Fibroblast of lung (primary cell): ENCODE measurements at regions not wholly inside any gene's neighbourhood (a gene's known extent, or its start where the extent isn't known, plus 50 kb on each side); places are given as distances from the start of the nearest gene placed in this dataset.

Source experiments
- DNase-seq, 2 donors: peaks; one replicate each; pipeline versions ENCODE4 v3.0.0 to v3.0.0-alpha.2; 2010; ENCODE audit warnings: low read depth in 2 of 2
- H2AFZ ChIP-seq: 2 replicates; pipeline ENCODE4 v1.5.1; 2012; ENCODE audit warnings: low read length, control low read depth, inconsistent platforms
- H3K27ac ChIP-seq: 2 replicates; pipeline ENCODE4 v1.5.1; 2011; ENCODE audit warnings: low read length, control low read depth; ENCODE audit not compliant: insufficient read depth
- H3K27me3 ChIP-seq: 2 replicates; pipeline ENCODE4 v1.5.1; 2011; ENCODE audit warnings: mild to moderate bottlenecking, low read length; ENCODE audit not compliant: control insufficient read depth, insufficient read depth
- H3K36me3 ChIP-seq: 2 replicates; pipeline ENCODE4 v1.5.1; 2011; ENCODE audit warnings: low read length; ENCODE audit not compliant: control insufficient read depth, insufficient read depth
- H3K4me1 ChIP-seq: 2 replicates; pipeline ENCODE4 v1.5.1; 2011; ENCODE audit warnings: low read length; ENCODE audit not compliant: control insufficient read depth, insufficient read depth; ENCODE audit errors: extremely low read depth
- H3K4me2 ChIP-seq: 2 replicates; pipeline ENCODE4 v1.5.1; 2011; ENCODE audit warnings: low read length, control low read depth; ENCODE audit not compliant: insufficient read depth; ENCODE audit errors: extremely low read depth
- H3K4me3 ChIP-seq, 4 experiments: fragments of 200-600 bp in 1 of 4; sonication (generic) in 1 of 4; replicated peaks in 1 of 4; 2 replicates each; pipeline ENCODE4 v1.5.1; 2011 to 2016; ENCODE audit warnings: low read length in 4 of 4, low read depth in 3 of 4, mild to moderate bottlenecking in 3 of 4, control low read depth in 2 of 4, inconsistent platforms in 1 of 4, mixed read lengths in 1 of 4; ENCODE audit not compliant: insufficient read depth in 1 of 4; ENCODE audit errors: control extremely low read depth in 1 of 4
- H3K79me2 ChIP-seq: 2 replicates; pipeline ENCODE4 v1.5.1; 2012; ENCODE audit warnings: mild to moderate bottlenecking, low read length, inconsistent platforms; ENCODE audit not compliant: control insufficient read depth, insufficient read depth
- H3K9ac ChIP-seq: 2 replicates; pipeline ENCODE4 v1.5.1; 2011; ENCODE audit warnings: mild to moderate bottlenecking, low read length, control low read depth; ENCODE audit not compliant: insufficient read depth
- H3K9me3 ChIP-seq: 2 replicates; pipeline ENCODE4 v1.5.1; 2012; ENCODE audit warnings: low read depth, low read length; ENCODE audit not compliant: control insufficient read depth, insufficient read depth
- H4K20me1 ChIP-seq: 2 replicates; pipeline ENCODE4 v1.5.1; 2011; ENCODE audit warnings: low read length; ENCODE audit not compliant: control insufficient read depth, insufficient read depth; ENCODE audit errors: extremely low read depth
- EZH2 ChIP-seq: IDR thresholded peaks from 2 replicates; pipeline ENCODE4 v1.5.1; 2012; ENCODE audit warnings: low read length, control low read depth, mild to moderate bottlenecking; ENCODE audit errors: missing control alignments
- TF ChIP-seq, protein P1 (sequence below), 2 donors: IDR thresholded peaks in 1 of 2; conservative IDR thresholded peaks in 1 of 2; 1 replicate in 1 of 2; 2 replicates in 1 of 2; pipeline ENCODE4 v1.5.1; 2011 to 2012; ENCODE audit warnings: low read length in 2 of 2, control low read depth in 1 of 2, inconsistent platforms in 1 of 2, low read depth in 1 of 2, mild to moderate bottlenecking in 1 of 2

DNA sequence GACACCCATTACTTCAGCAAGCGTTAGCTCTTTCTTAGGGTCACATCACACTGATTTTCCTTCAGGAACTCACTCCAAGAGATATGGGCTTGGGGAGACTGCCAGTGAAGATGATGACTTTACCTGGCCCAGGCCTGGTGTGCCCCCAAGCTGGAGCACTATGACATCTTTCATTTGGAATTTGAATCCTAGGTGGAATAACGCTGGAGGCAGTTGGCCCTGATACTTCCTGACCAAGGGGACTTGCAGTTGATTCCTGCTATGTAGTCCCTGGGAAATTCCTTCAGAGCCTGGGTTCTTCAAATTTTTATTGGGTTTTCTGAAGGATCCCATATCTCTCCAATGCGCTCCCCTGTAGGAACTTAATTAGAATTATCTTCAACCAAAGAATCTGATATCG, 114.9 kb upstream of the GUCA2B start:
- no peaks in the 10 kb centered on the region for H3K9me3 ChIP-seq
- H3K4me1 ChIP-seq, result no peaks in the 10 kb centered on the region
- DNase-seq, result no peak
- no peaks in the 10 kb centered on the region for H3K36me3 ChIP-seq
- H3K4me3 ChIP-seq, result no peak overlapping the region
- no peak overlapping the region for H3K9ac ChIP-seq
- TF ChIP-seq EZH2, result no peak
- TF ChIP-seq, protein P1, sequence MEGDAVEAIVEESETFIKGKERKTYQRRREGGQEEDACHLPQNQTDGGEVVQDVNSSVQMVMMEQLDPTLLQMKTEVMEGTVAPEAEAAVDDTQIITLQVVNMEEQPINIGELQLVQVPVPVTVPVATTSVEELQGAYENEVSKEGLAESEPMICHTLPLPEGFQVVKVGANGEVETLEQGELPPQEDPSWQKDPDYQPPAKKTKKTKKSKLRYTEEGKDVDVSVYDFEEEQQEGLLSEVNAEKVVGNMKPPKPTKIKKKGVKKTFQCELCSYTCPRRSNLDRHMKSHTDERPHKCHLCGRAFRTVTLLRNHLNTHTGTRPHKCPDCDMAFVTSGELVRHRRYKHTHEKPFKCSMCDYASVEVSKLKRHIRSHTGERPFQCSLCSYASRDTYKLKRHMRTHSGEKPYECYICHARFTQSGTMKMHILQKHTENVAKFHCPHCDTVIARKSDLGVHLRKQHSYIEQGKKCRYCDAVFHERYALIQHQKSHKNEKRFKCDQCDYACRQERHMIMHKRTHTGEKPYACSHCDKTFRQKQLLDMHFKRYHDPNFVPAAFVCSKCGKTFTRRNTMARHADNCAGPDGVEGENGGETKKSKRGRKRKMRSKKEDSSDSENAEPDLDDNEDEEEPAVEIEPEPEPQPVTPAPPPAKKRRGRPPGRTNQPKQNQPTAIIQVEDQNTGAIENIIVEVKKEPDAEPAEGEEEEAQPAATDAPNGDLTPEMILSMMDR (conservative IDR thresholded peaks at IDR 0.05 in 1 of 2, IDR thresholded peaks at IDR 0.05 in 1 of 2; ENCODE audit: low read depth in 1 of 2, low read length in 2 of 2), result no peak
- H2AFZ ChIP-seq, result no peak overlapping the region
- H3K4me2 ChIP-seq, result no peak overlapping the region
- H4K20me1 ChIP-seq, result no peaks in the 10 kb centered on the region
- H3K27ac ChIP-seq, result no peak overlapping the region
- no peaks in the 10 kb centered on the region for H3K79me2 ChIP-seq
- H3K27me3 ChIP-seq, result no peaks in the 10 kb centered on the region

DNA sequence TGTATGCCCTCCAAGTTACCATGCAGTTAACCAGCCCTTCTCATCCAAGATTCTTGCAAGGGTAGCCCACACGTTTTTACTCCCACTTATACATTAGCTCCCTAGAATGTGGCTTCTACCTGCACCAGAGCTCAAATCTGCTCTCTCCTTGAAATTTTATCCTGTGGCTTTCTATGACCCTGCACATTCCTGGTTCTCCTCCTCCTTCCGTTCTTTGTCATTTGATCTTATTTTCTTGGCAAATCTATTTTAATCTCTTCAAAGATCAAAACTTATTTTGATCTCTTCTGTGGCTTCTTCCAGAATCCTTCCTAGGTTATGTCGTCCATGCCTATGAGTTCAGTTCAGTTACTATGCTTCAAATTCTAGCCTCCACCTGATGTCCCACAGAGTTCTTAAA, 115.6 kb upstream of the GUCA2B start:
- H3K9ac ChIP-seq, result no peak overlapping the region

DNA sequence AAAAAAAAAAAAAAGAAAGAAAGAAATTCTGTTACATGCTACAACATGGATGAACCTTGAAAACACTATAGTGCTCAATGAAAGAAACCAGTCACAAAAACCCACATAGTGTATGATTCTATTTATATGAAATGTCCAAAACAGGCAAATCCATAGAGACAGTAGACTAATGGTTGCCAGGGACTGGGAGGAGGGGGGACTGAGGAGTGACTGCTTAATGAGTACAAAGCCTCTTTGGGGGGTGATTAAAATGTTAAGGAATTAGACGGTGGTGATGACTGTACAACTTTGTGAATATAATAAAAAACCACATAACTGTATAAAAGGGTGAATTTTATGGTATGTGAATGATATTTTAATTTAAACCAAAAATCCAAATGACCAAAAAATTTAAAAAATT, 116.0 kb upstream of the GUCA2B start:
- Histone ChIP-seq H3K9me3 (no peaks in the 10 kb centered on the region), H3K27me3 (no peaks in the 10 kb centered on the region), H2AFZ (no peak overlapping the region), H3K79me2 (no peaks in the 10 kb centered on the region), H3K4me2 (no peak overlapping the region), H3K4me3 (no peak overlapping the region), H4K20me1 (no peaks in the 10 kb centered on the region), H3K4me1 (no peaks in the 10 kb centered on the region), H3K27ac (no peak overlapping the region), H3K9ac (no peak overlapping the region), H3K36me3 (no peaks in the 10 kb centered on the region)
- TF ChIP-seq, protein P1 (conservative IDR thresholded peaks at IDR 0.05 in 1 of 2, IDR thresholded peaks at IDR 0.05 in 1 of 2; ENCODE audit: low read depth in 1 of 2, low read length in 2 of 2), result no peak
- TF ChIP-seq EZH2, result no peak
- DNase-seq, result no peak

More for the DNA sequence above, 115.6 kb upstream of the GUCA2B start:
- Histone ChIP-seq H3K4me2 (no peak overlapping the region), H3K79me2 (no peaks in the 10 kb centered on the region), H3K9me3 (no peaks in the 10 kb centered on the region), H3K27ac (no peak overlapping the region), H2AFZ (no peak overlapping the region), H3K27me3 (no peaks in the 10 kb centered on the region), H3K4me3 (no peak overlapping the region), H3K4me1 (no peaks in the 10 kb centered on the region), H4K20me1 (no peaks in the 10 kb centered on the region), H3K36me3 (no peaks in the 10 kb centered on the region)
- TF ChIP-seq, protein P1 (conservative IDR thresholded peaks at IDR 0.05 in 1 of 2, IDR thresholded peaks at IDR 0.05 in 1 of 2; ENCODE audit: low read depth in 1 of 2, low read length in 2 of 2), result no peak
- TF ChIP-seq EZH2, result no peak
- no peak for DNase-seq
